Astrocyte of the cerebellum (primary cell): ENCODE measurements at regions not wholly inside any gene's neighbourhood (a gene's known extent, or its start where the extent isn't known, plus 50 kb on each side); places are given as distances from the start of the nearest gene placed in this dataset.

Experiments
- DNase-seq: peaks from one replicate; pipeline ENCODE4 v3.0.0-alpha.2; 2011; ENCODE audit warnings: low read depth
- H3K4me3 ChIP-seq: 2 replicates; pipeline ENCODE4 v1.5.1; 2011; ENCODE audit warnings: mild to moderate bottlenecking, low read depth, low read length, moderate library complexity
- CTCF ChIP-seq: IDR thresholded peaks from 2 replicates; pipeline ENCODE4 v1.5.1; 2012; ENCODE audit warnings: low read length, low read depth, moderate library complexity, mild to moderate bottlenecking; ENCODE audit errors: missing control alignments
- in situ Hi-C: cut with HindIII; loops from 2 replicates; pipeline ENCODE4 v1.10.0; 2017; ENCODE audit warnings: low sequenced_read_pairs

GRCh38 chr2:9699139-9700108, 68.6 kb upstream of the YWHAQ start:
- in situ Hi-C loops: loop anchor here (5.0 kb wide), 1 partner anchor 63 kb away; no protein-coding TSS in a partner anchor
- no peak overlapping the region for H3K4me3 ChIP-seq
- TF ChIP-seq CTCF: no peak
- no peak for DNase-seq

GRCh38 chr2:9700109-9700495, 69.3 kb upstream of the YWHAQ start:
- in situ Hi-C loops: no loop called here
- no peak overlapping the region for H3K4me3 ChIP-seq
- TF ChIP-seq CTCF: no peak
- DNase-seq: no peak

- no peak for DNase-seq
- TF ChIP-seq CTCF: no peak
- in situ Hi-C loops: no loop called here
- no peak overlapping the region for H3K4me3 ChIP-seq
These were observed 71.8 kb upstream of the YWHAQ start for GRCh38 chr2:9702604-9703084.

GRCh38 chr2:9703085-9703678, 72.4 kb upstream of the YWHAQ start:
- no peak for TF ChIP-seq CTCF
- in situ Hi-C loops: no loop called here
- no peak overlapping the region for H3K4me3 ChIP-seq
- peak; percentile 29 for DNase-seq

GRCh38 chr2:9703701-9704221, 73.0 kb upstream of the YWHAQ start:
- peak; percentile 9 for DNase-seq
- TF ChIP-seq CTCF: no peak
- in situ Hi-C loops: no loop called here
- no peak overlapping the region for H3K4me3 ChIP-seq

GRCh38 chr2:9704600-9704999, 73.8 kb upstream of the YWHAQ start:
- no peak overlapping the region for H3K4me3 ChIP-seq
- no peak for DNase-seq
- in situ Hi-C loops: no loop called here
- TF ChIP-seq CTCF: no peak
